A549 (cell line): ENCODE measurements at regions not wholly inside any gene's neighbourhood (a gene's known extent, or its start where the extent isn't known, plus 50 kb on each side); places are given as distances from the start of the nearest gene placed in this dataset.

Source experiments
- BCL3 ChIP-seq: fragments of >200 bp; sonication (Bioruptor Twin); formaldehyde crosslinking; IDR thresholded peaks from 3 replicates; pipeline ENCODE4 v1.6.1; 2016
- BHLHE40 ChIP-seq: IDR thresholded peaks from 2 replicates; pipeline ENCODE4 v1.6.1; 2012; ENCODE audit warnings: low read depth, low read length, inconsistent platforms
- CEBPB ChIP-seq, 2 experiments: fragments of >200 bp in 1 of 2; sonication (Bioruptor Twin) in 1 of 2; formaldehyde crosslinking in 1 of 2; IDR thresholded peaks; 2 replicates each; pipeline ENCODE4 v1.6.1; 2012 to 2016
- EP300 ChIP-seq, 2 experiments: fragments of >200 bp; sonication (Bioruptor Twin); formaldehyde crosslinking; IDR thresholded peaks; 2 replicates in 1 of 2; 3 replicates in 1 of 2; pipeline ENCODE4 v1.6.1; 2016 to 2017
- MAZ ChIP-seq: fragments of 150-350 bp; IDR thresholded peaks from 2 replicates; pipeline ENCODE4 v1.6.1; 2014; ENCODE audit warnings: antibody characterized with exemption, low read depth, low read length, borderline replicate concordance
- NR3C1 ChIP-seq: fragments of >200 bp; sonication (Bioruptor Twin); formaldehyde crosslinking; IDR thresholded peaks from 3 replicates; pipeline ENCODE4 v1.6.1; 2017
- POLR2A ChIP-seq: IDR thresholded peaks from 2 replicates; pipeline ENCODE4 v1.6.1; 2012; ENCODE audit warnings: mild to moderate bottlenecking, low read length
- RAD21 ChIP-seq, 2 experiments: fragments of >200 bp in 1 of 2; sonication (Bioruptor Twin) in 1 of 2; formaldehyde crosslinking in 1 of 2; IDR thresholded peaks in 1 of 2; conservative IDR thresholded peaks in 1 of 2; 2 replicates in 1 of 2; 3 replicates in 1 of 2; pipeline ENCODE4 v1.6.1; 2012 to 2018; ENCODE audit warnings: inconsistent platforms in 1 of 2
- TF ChIP-seq, protein P1 (sequence below): fragments of >200 bp; sonication (Bioruptor Twin); formaldehyde crosslinking; IDR thresholded peaks from 3 replicates; pipeline ENCODE4 v1.5.1; 2016

- TF ChIP-seq, protein P1, sequence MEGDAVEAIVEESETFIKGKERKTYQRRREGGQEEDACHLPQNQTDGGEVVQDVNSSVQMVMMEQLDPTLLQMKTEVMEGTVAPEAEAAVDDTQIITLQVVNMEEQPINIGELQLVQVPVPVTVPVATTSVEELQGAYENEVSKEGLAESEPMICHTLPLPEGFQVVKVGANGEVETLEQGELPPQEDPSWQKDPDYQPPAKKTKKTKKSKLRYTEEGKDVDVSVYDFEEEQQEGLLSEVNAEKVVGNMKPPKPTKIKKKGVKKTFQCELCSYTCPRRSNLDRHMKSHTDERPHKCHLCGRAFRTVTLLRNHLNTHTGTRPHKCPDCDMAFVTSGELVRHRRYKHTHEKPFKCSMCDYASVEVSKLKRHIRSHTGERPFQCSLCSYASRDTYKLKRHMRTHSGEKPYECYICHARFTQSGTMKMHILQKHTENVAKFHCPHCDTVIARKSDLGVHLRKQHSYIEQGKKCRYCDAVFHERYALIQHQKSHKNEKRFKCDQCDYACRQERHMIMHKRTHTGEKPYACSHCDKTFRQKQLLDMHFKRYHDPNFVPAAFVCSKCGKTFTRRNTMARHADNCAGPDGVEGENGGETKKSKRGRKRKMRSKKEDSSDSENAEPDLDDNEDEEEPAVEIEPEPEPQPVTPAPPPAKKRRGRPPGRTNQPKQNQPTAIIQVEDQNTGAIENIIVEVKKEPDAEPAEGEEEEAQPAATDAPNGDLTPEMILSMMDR, result no peak
- TF ChIP-seq RAD21 (conservative IDR thresholded peaks at IDR 0.05 in 1 of 2, IDR thresholded peaks at IDR 0.05 in 1 of 2) (no peak), BHLHE40 (no peak), POLR2A (no peak; the same call in 1 of the 2 replicates), NR3C1 (no peak), CEBPB (IDR thresholded peaks at IDR 0.05) (no peak), EP300 (IDR thresholded peaks at IDR 0.05) (no peak), MAZ (no peak), BCL3 (no peak)
Observed at GRCh38 chr17:77280304-77281121, 139.7 kb downstream of the SEC14L1 start.
